Esophagus muscularis mucosa (tissue), 4 donors: ENCODE measurements at regions not wholly inside any gene's neighbourhood (a gene's known extent, or its start where the extent isn't known, plus 50 kb on each side); places are given as distances from the start of the nearest gene placed in this dataset.

Experiments
- DNase-seq: peaks from one replicate; pipeline ENCODE4 v3.0.0-alpha.2; 2017; ENCODE audit errors: extremely low spot score
- H3K27ac ChIP-seq, 4 donors: fragments of 200-600 bp; sonication (generic); replicated peaks in 1 of 4; 1 replicate in 3 of 4; 2 replicates in 1 of 4; pipeline ENCODE4 v1.5.1; 2016 to 2019; ENCODE audit warnings: mild to moderate bottlenecking in 1 of 4
- H3K27me3 ChIP-seq, 4 donors: fragments of 200-600 bp; sonication (generic); one replicate each; pipeline versions ENCODE4 v1.5.1 to v1.6.0; 2016 to 2019
- H3K36me3 ChIP-seq, 4 donors: fragments of 200-600 bp; sonication (generic); one replicate each; pipeline ENCODE4 v1.5.1; 2016 to 2019
- H3K4me1 ChIP-seq, 4 donors: fragments of 200-600 bp; sonication (generic); one replicate each; pipeline ENCODE4 v1.5.1; 2016 to 2019
- H3K4me3 ChIP-seq, 4 donors: fragments of 200-600 bp; sonication (generic); 1 replicate in 2 of 4; 2 replicates in 2 of 4; pipeline ENCODE4 v1.5.1; 2016 to 2019; ENCODE audit warnings: mild to moderate bottlenecking in 4 of 4, moderate library complexity in 1 of 4
- H3K9me3 ChIP-seq, 4 donors: fragments of 200-600 bp; sonication (generic); 1 replicate in 3 of 4; 2 replicates in 1 of 4; pipeline ENCODE4 v1.5.1; 2016 to 2019
- EP300 ChIP-seq: sonication (generic); formaldehyde crosslinking; IDR thresholded peaks from one replicate; pipeline ENCODE4 v1.6.1; 2017; ENCODE audit warnings: antibody characterized with exemption
- POLR2A ChIP-seq: fragments of 450-650 bp; IDR thresholded peaks from one replicate; pipeline ENCODE4 v1.6.1; 2017; ENCODE audit warnings: antibody characterized with exemption, moderate library complexity, mild to moderate bottlenecking, low read depth
- POLR2AphosphoS5 ChIP-seq, 2 donors: sonication (generic); formaldehyde crosslinking; IDR thresholded peaks; one replicate each; pipeline ENCODE4 v1.6.1; 2017; ENCODE audit warnings: antibody characterized with exemption in 2 of 2
- WGBS: methylation state at CpG from one replicate; pipeline ENCODE4 v1.1.5; 2018; 5-methylcytosine and 5-hydroxymethylcytosine counted together
- intact Hi-C: fragments of 100-400 bp; cut with DNase I; formaldehyde crosslinking; loops from one replicate; pipeline ENCODE4 v1.15.1; 2023
- TF ChIP-seq, protein P1 (sequence below), 3 experiments: fragments of 200-600 bp in 2 of 3; fragments of 450-650 bp in 1 of 3; sonication (generic) in 2 of 3; IDR thresholded peaks; one replicate each; pipeline ENCODE4 v1.5.1; 2017 to 2019; ENCODE audit warnings: antibody characterized with exemption in 3 of 3, mild to moderate bottlenecking in 2 of 3, moderate library complexity in 1 of 3

DNA sequence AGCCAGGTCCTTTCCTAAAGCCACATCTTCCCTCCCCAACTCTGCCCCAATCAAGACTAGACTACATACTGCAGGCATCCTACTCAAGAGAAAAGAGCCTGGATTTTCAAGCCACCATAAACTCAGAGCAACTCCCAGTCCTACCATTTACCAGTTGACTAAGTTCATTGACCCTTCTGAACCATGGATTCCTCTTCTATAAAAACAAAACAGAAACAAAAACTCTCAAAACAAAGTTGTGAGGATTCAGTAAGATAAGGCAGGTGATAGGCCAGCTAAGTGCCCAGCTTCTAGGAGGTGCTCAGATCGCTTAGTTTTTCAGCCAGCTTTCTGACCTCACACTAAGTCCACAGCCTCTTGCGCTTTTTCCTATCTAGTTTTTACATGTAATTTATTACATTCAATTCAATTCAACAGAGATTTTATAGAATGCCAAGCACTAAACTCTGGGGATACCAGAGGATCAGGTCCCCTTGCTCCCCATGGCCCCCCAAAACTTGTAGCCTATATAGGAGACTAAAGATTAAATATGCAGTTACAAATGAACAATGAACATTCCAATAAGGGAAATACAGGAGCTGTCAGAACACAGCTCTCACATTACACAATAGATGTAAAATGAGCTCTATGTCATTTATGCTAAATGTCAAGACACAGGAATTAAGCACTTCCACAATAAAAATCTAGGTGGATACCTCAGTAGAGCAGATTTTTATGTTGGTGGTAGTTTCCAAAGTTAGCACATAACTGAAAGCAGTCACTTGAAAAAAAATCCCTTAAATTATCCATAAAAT lies 104.5 kb upstream of the EGLN3 start:
- Histone ChIP-seq H3K4me1 (peaks cover 6 to 28% (median 20%) of the 10 kb centered on the region in 4 donors), H3K27ac (no peak overlapping the region), H3K36me3 (no peaks in the 10 kb centered on the region), H3K27me3 (no peaks in the 10 kb centered on the region), H3K4me3 (no peak overlapping the region), H3K9me3 (no peaks in the 10 kb centered on the region)
- TF ChIP-seq EP300 (no peak), POLR2A (no peak), POLR2AphosphoS5 (IDR thresholded peaks at IDR 0.05) (no peak)
- TF ChIP-seq, protein P1, sequence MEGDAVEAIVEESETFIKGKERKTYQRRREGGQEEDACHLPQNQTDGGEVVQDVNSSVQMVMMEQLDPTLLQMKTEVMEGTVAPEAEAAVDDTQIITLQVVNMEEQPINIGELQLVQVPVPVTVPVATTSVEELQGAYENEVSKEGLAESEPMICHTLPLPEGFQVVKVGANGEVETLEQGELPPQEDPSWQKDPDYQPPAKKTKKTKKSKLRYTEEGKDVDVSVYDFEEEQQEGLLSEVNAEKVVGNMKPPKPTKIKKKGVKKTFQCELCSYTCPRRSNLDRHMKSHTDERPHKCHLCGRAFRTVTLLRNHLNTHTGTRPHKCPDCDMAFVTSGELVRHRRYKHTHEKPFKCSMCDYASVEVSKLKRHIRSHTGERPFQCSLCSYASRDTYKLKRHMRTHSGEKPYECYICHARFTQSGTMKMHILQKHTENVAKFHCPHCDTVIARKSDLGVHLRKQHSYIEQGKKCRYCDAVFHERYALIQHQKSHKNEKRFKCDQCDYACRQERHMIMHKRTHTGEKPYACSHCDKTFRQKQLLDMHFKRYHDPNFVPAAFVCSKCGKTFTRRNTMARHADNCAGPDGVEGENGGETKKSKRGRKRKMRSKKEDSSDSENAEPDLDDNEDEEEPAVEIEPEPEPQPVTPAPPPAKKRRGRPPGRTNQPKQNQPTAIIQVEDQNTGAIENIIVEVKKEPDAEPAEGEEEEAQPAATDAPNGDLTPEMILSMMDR (IDR thresholded peaks at IDR 0.05), result no peak
- intact Hi-C loops, result no loop called here
- 97% methylated on average over 2 of the region's 2 CpGs for WGBS
- DNase-seq, result peak; percentile 5

DNA sequence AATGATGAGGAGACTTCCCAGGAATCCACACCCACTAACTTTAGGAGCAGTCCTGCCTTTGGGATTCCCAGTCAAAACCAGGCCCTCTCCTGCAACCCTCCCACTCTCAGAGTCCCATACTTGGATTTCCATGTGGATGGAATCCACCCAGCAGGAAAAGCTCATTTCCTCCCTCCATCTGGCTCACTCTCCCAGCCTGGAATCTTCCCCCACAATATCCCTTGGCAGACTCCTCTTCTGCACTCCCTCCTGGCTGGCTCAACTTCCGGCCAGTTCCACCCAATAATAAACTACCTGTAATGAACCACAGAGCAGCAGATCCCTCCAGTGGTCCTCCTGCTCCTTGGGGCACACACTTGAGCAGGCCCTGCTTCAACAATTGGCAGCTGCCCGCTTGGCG lies 102.8 kb upstream of the EGLN3 start:
- Histone ChIP-seq H3K4me3 (no peak overlapping the region), H3K36me3 (no peaks in the 10 kb centered on the region), H3K4me1 (peaks cover 0 to 19% (median 13%) of the 10 kb centered on the region in 4 donors), H3K27ac (peak overlapping the region in 3 of 4 donors; percentile 23 to 34 (median 33)), H3K9me3 (no peaks in the 10 kb centered on the region), H3K27me3 (no peaks in the 10 kb centered on the region)
- 56% methylated on average over 3 of the region's 3 CpGs for WGBS
- TF ChIP-seq, protein P1 (IDR thresholded peaks at IDR 0.05), result peak in 2 of 3 experiments; percentile 14 to 21
- TF ChIP-seq EP300 (no peak), POLR2A (no peak), POLR2AphosphoS5 (IDR thresholded peaks at IDR 0.05) (peak; percentile 23 to 31)
- DNase-seq, result peak; percentile 91
- intact Hi-C loops, result no loop called here

DNA sequence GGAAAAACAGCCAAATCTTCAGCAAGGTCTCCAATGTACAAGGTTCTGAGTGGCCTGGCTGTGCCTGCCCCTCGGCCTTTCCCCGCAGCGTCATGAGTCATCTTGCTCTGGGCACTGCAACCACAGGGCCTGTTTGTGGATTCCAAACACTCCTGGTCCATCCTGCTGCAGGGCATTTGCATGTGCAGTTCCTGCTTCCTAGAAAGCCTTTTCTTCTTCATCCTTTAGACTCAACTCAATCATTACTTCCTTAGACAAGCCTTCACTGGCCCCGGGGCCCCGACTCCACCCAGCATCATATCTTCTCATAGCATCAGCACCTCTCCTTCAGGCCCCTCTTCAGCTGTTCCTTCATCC lies 101.8 kb upstream of the EGLN3 start:
- TF ChIP-seq EP300 (no peak), POLR2A (no peak), POLR2AphosphoS5 (IDR thresholded peaks at IDR 0.05) (no peak)
- TF ChIP-seq, protein P1 (IDR thresholded peaks at IDR 0.05), result no peak
- Histone ChIP-seq H3K27ac (peak overlapping the region in 1 of 4 donors; percentile 33), H3K4me3 (no peak overlapping the region), H3K9me3 (no peaks in the 10 kb centered on the region), H3K4me1 (peaks cover 0 to 19% (median 13%) of the 10 kb centered on the region in 4 donors), H3K36me3 (no peaks in the 10 kb centered on the region), H3K27me3 (no peaks in the 10 kb centered on the region)
- intact Hi-C loops, result no loop called here
- DNase-seq, result peak; percentile 88
- WGBS, result 80% methylated on average over 5 of the region's 5 CpGs

- peaks cover 0 to 19% (median 13%) of the 10 kb centered on the region in 4 donors for H3K4me1 ChIP-seq
- no peak overlapping the region for H3K4me3 ChIP-seq
- intact Hi-C loops, result no loop called here
- 74% methylated on average over 5 of the region's 5 CpGs for WGBS
- no peaks in the 10 kb centered on the region for H3K36me3 ChIP-seq
- TF ChIP-seq POLR2A (no peak), EP300 (no peak), POLR2AphosphoS5 (IDR thresholded peaks at IDR 0.05) (peak in 1 of 2 donors; percentile 20)
- TF ChIP-seq, protein P1 (IDR thresholded peaks at IDR 0.05), result no peak
- no peaks in the 10 kb centered on the region for H3K27me3 ChIP-seq
- DNase-seq, result peak; percentile 82
- no peaks in the 10 kb centered on the region for H3K9me3 ChIP-seq
- no peak overlapping the region for H3K27ac ChIP-seq
These were observed 101.2 kb upstream of the EGLN3 start for GRCh38 chr14:34051966-34052657.
